Stomach (tissue), 8 donors: ENCODE measurements at regions not wholly inside any gene's neighbourhood (a gene's known extent, or its start where the extent isn't known, plus 50 kb on each side); places are given as distances from the start of the nearest gene placed in this dataset.

Source experiments
- DNase-seq, 2 donors: peaks; one replicate each; pipeline versions ENCODE4 v3.0.0 to v3.0.0-alpha.2; 2013 to 2019
- H3K27ac ChIP-seq, 5 donors: fragments of 200-600 bp in 4 of 5; sonication (generic) in 4 of 5; one replicate each; pipeline ENCODE4 v1.5.1; 2013 to 2019; ENCODE audit warnings: mild to moderate bottlenecking in 1 of 5, moderate library complexity in 1 of 5
- H3K27me3 ChIP-seq, 3 donors: fragments of 200-600 bp; sonication (generic); one replicate each; pipeline ENCODE4 v1.5.1; 2017 to 2019; ENCODE audit warnings: mixed run types in 1 of 3
- H3K36me3 ChIP-seq, 4 donors: fragments of 200-600 bp; sonication (generic); 1 replicate in 3 of 4; 2 replicates in 1 of 4; pipeline ENCODE4 v1.5.1; 2016 to 2019
- H3K4me1 ChIP-seq, 4 donors: fragments of 200-600 bp; sonication (generic); one replicate each; pipeline ENCODE4 v1.5.1; 2016 to 2019
- H3K4me3 ChIP-seq, 4 donors: fragments of 200-600 bp; sonication (generic) in 3 of 4; one replicate each; pipeline ENCODE4 v1.5.1; 2016 to 2019; ENCODE audit warnings: mild to moderate bottlenecking in 1 of 4
- H3K9me3 ChIP-seq, 4 donors: fragments of 200-600 bp; sonication (generic); one replicate each; pipeline ENCODE4 v1.5.1; 2016 to 2019
- EP300 ChIP-seq: sonication (generic); formaldehyde crosslinking; IDR thresholded peaks from one replicate; pipeline ENCODE4 v1.6.1; 2017; ENCODE audit warnings: antibody characterized with exemption
- POLR2A ChIP-seq, 4 donors: fragments of 450-650 bp; IDR thresholded peaks; one replicate each; pipeline ENCODE4 v1.6.1; 2016; ENCODE audit warnings: antibody characterized with exemption in 4 of 4, control low read depth in 2 of 4, mild to moderate bottlenecking in 1 of 4, moderate library complexity in 1 of 4
- POLR2AphosphoS5 ChIP-seq, 3 donors: sonication (generic); formaldehyde crosslinking; IDR thresholded peaks; one replicate each; pipeline ENCODE4 v1.6.1; 2016; ENCODE audit warnings: antibody characterized with exemption in 3 of 3
- WGBS, 5 donors: extraction: QIAGEN DNeasy Blood & Tissue Kit in 3 of 5; methylation state at CpG; one replicate each; pipeline versions ENCODE4 v1.1.5 to v1.1.7; 2013 to 2018; 5-methylcytosine and 5-hydroxymethylcytosine counted together
- intact Hi-C: fragments of 100-400 bp; cut with DNase I; formaldehyde crosslinking; loops from one replicate; pipeline ENCODE4 v1.15.1; 2023; ENCODE audit warnings: low total_unique reads
- TF ChIP-seq, protein P1 (sequence below), 7 experiments: fragments of 450-650 bp in 4 of 7; fragments of 200-600 bp in 3 of 7; sonication (generic) in 3 of 7; IDR thresholded peaks; one replicate each; pipeline ENCODE4 v1.5.1; 2016 to 2019; ENCODE audit warnings: antibody characterized with exemption in 7 of 7, control low read depth in 2 of 7, mild to moderate bottlenecking in 1 of 7
- donor health status: healthy with polysubstance abuse.
- donor health status: Bipolar disorder and iron deficiency.
- donor health status: healthy.

DNA sequence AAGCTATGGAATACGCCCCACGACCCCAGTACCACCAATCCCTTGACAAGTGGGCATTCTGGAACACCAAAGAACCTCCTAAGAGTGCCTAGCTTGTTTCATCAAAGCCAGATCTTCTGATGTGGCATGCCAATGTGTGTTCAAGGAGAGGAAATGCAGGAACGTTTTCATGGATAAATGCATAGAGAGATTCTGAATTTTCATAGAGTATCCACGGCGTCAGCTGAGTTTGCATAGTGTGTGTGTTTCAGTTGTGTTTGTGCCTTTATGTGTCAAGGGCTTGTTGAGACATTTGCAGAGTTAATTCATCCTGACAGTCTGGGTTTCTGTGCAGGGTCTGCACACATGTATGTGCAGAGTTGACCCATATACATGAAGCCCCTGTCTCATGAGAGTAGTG, 172.7 kb upstream of the LRFN2 start:
- TF ChIP-seq EP300 (no peak), POLR2AphosphoS5 (IDR thresholded peaks at IDR 0.05) (no peak), POLR2A (IDR thresholded peaks at IDR 0.05) (no peak)
- TF ChIP-seq, protein P1, sequence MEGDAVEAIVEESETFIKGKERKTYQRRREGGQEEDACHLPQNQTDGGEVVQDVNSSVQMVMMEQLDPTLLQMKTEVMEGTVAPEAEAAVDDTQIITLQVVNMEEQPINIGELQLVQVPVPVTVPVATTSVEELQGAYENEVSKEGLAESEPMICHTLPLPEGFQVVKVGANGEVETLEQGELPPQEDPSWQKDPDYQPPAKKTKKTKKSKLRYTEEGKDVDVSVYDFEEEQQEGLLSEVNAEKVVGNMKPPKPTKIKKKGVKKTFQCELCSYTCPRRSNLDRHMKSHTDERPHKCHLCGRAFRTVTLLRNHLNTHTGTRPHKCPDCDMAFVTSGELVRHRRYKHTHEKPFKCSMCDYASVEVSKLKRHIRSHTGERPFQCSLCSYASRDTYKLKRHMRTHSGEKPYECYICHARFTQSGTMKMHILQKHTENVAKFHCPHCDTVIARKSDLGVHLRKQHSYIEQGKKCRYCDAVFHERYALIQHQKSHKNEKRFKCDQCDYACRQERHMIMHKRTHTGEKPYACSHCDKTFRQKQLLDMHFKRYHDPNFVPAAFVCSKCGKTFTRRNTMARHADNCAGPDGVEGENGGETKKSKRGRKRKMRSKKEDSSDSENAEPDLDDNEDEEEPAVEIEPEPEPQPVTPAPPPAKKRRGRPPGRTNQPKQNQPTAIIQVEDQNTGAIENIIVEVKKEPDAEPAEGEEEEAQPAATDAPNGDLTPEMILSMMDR (IDR thresholded peaks at IDR 0.05) = no peak
- H3K27me3 ChIP-seq = peaks cover 0 to 24% (median 11%) of the 10 kb centered on the region in 3 donors
- DNase-seq = no peak
- no peak overlapping the region for H3K4me3 ChIP-seq
- 82 to 85% (median 83%) methylated on average over 5 of the region's 5 CpGs for WGBS, 5 donors
- H3K9me3 ChIP-seq = no peaks in the 10 kb centered on the region
- H3K27ac ChIP-seq = no peak overlapping the region
- no peaks in the 10 kb centered on the region for H3K36me3 ChIP-seq
- peaks cover 0 to 28% (median 1%) of the 10 kb centered on the region in 4 donors for H3K4me1 ChIP-seq
- intact Hi-C loops = no loop called here

DNA sequence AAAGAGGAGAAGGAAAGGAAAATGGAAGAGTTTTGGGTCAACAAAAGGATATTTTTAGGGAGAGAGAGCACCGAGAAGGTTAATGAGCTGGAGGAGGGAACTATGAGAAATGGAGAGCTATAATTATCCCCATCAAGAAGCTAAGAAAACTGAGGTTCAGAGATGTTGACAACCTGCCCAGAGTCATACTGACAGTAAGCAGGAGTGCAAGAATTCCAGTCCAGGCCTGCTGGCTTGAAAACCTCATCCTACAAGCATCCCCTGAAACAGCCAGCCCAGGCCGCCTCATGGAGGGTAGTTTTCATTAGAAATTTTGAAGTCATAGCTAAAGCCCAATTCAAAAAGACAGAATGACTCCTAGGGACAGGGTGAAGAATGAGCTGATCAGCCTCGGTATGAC, 172.1 kb upstream of the LRFN2 start:
- no peak overlapping the region for H3K4me3 ChIP-seq
- peaks cover 0 to 24% (median 2%) of the 10 kb centered on the region in 4 donors for H3K4me1 ChIP-seq
- intact Hi-C loops = no loop called here
- peak in 1 of 3 donors; percentile 61 for TF ChIP-seq POLR2AphosphoS5 (IDR thresholded peaks at IDR 0.05)
- TF ChIP-seq, protein P1 (IDR thresholded peaks at IDR 0.05) = no peak
- peaks cover 0 to 30% (median 17%) of the 10 kb centered on the region in 3 donors for H3K27me3 ChIP-seq
- 74 to 89% (median 84%) methylated on average over 3 of the region's 3 CpGs for WGBS, 5 donors
- H3K36me3 ChIP-seq = no peaks in the 10 kb centered on the region
- H3K9me3 ChIP-seq = no peaks in the 10 kb centered on the region
- H3K27ac ChIP-seq = peak overlapping the region in 1 of 5 donors; percentile 7
- DNase-seq = peak in 1 of 2 donors; percentile 55

DNA sequence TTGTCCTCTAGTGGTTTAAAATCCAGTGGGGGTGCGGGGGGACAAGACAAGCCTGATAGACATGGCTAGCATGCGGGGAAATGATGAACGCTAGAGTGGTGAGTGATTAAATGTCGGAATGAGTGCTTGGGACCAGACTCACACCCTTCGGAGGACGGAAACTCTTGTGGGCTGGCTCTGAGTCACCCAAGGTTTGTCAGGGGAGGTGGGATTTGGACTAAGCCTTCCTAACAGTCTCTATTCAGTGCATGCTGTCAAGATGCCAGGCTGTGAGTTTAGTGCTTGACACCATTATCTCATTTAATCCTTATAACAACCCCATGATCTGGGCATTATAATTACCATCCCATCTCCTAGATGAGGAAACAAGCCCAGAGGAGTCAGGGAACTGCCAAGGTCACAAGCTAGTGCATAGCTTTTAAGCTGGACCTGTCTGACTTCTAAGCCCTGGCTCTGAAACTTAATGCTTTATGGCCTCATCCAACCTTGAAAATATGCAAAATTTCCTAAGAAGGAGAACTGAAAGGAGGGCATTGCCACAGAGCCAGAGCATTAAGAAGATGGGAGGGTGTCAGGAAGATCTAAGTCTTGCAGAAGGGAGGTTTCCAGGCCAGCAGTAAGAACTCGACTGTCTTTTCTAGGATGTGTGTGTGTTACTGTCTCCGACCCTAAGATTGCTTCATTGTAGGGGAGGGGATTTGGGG, 168.7 kb upstream of the LRFN2 start:
- WGBS, 5 donors = 71 to 85% (median 81%) methylated on average over 8 of the region's 8 CpGs
- Histone ChIP-seq H3K36me3 (no peaks in the 10 kb centered on the region), H3K4me3 (no peak overlapping the region), H3K9me3 (no peaks in the 10 kb centered on the region), H3K4me1 (peaks cover 0 to 12% (median 2%) of the 10 kb centered on the region in 4 donors), H3K27ac (peak overlapping the region in 1 of 5 donors; percentile 63), H3K27me3 (peaks cover 0 to 41% (median 17%) of the 10 kb centered on the region in 3 donors)
- no peak for TF ChIP-seq POLR2AphosphoS5 (IDR thresholded peaks at IDR 0.05)
- no peak for TF ChIP-seq EP300
- TF ChIP-seq, protein P1 (IDR thresholded peaks at IDR 0.05) = no peak
- no peak for TF ChIP-seq POLR2A (IDR thresholded peaks at IDR 0.05)
- no peak for DNase-seq
- intact Hi-C loops = no loop called here

DNA sequence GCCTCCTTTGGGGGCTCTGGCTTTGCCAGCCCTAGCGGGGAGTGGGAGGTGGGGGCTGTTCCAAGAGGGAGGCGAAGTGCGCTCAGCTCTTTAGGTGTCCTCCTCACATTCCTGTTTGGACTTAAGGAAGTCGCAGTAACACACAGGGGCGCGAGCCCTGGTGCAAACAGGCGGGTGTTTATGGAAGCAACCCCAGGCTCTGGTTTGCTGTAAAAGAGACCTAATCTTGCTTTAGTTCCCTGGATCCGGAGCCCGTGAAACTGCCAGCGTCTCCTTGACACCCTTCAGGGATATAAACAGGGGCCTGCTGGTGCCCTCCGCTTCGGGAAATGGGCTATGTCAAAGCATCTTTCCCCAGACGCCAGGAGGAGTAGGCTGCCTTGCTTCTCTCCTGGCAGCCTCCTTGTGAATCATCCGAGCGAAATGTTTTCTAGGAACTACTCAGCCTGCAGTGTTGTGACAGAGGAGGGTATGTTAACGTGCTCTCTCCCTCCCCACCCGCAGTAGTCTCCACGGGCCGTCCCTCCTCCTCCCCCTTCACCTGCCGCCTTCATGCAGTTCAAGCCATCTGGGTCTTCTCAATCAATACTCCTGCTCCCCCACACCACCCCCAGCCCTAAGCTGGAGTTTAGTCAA, 168.0 kb upstream of the LRFN2 start:
- 24 to 33% (median 27%) methylated on average over 18 to 20 of the region's 20 CpGs for WGBS, 5 donors
- intact Hi-C loops = no loop called here

More for the DNA sequence above, 168.0 kb upstream of the LRFN2 start:
- H3K27ac ChIP-seq = peak overlapping the region in 2 of 5 donors; percentile 28 to 63
- no peaks in the 10 kb centered on the region for H3K9me3 ChIP-seq
- peak in 1 of 2 donors; percentile 73 for DNase-seq
- TF ChIP-seq, protein P1 (IDR thresholded peaks at IDR 0.05) = no peak
- TF ChIP-seq EP300 (no peak), POLR2AphosphoS5 (IDR thresholded peaks at IDR 0.05) (peak in 1 of 3 donors; percentile 14)
- peak overlapping the region in 1 of 4 donors; percentile 2 for H3K4me3 ChIP-seq
- peaks cover 0 to 12% (median 2%) of the 10 kb centered on the region in 4 donors for H3K4me1 ChIP-seq
- no peaks in the 10 kb centered on the region for H3K36me3 ChIP-seq
- peaks cover 0 to 41% (median 17%) of the 10 kb centered on the region in 3 donors for H3K27me3 ChIP-seq
